HG03469 (cell line): ENCODE measurements at regions not wholly inside any gene's neighbourhood (a gene's known extent, or its start where the extent isn't known, plus 50 kb on each side); places are given as distances from the start of the nearest gene placed in this dataset.

Experiments
- ATAC-seq: cut with Tn5 transposase; IDR thresholded peaks from one replicate; pipeline ENCODE4 v1.9.1; 2021; ENCODE audit warnings: mild to moderate bottlenecking, moderate library complexity, moderate number of reproducible peaks; ENCODE audit not compliant: unreplicated experiment

DNA sequence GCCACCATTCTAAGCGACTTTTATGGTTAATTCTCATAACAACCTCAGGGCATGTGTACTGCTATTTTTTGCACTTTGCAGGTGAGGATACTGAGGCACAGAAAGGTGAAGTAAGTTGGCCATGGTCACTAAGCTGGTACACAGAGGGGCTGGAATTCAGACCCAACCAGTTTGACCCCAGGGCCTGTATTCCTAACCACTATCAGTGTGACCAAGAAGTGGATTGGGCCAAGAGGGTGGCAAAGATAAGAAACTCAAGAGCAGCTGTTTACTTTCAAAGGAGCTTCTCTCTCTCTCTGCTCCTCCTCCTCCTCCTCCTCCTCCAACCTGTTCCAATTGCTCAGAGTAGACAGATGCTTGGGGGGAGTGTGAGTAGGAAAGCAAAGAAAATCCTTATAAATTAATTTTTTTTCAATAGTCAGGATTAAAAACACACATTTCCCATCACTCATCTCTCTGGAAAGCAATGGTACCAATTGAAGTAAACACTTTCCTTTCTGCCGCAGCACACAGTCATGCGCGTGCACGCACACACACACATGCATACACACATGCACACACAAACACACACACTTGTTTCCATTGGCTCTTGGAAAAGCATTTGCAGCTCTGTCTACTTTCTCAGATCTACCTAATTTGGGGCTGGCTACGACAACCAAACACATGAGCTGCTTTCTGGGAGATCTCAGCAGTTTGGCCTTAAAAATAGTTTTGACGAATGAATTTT lies 736.7 kb upstream of the WWC1 start:
- no peak for ATAC-seq

DNA sequence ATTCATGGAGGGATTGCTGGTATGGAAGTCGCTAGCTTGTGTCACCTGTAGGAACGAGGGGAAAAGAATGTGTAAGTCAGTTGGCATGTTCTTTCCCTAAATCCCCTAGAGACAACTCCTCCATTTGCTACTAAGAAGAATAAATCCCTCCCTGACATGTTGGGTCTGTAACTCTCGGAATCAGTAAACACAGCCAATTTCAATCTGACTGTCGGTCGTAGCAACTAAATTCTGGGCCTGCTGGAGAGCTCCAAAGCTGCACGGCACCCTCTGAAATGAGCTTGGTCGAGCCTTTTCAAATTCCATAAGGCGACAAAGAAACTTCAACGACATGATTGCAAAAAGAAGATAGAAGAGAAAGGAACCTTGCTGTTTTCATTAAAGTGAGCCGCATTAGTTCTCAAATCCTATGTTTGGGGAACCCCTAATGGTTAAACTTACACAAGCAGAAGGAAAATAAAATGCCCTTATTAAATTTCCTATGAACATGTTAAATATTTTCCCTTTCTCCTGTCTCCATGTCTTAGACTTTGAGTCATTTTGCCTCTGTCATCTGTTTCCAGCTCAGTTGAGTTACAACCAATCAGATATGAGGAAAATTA lies 735.8 kb upstream of the WWC1 start:
- no peak for ATAC-seq

- no peak for ATAC-seq
These were observed 734.1 kb upstream of the WWC1 start for GRCh38 chr5:167557359-167557758.

DNA sequence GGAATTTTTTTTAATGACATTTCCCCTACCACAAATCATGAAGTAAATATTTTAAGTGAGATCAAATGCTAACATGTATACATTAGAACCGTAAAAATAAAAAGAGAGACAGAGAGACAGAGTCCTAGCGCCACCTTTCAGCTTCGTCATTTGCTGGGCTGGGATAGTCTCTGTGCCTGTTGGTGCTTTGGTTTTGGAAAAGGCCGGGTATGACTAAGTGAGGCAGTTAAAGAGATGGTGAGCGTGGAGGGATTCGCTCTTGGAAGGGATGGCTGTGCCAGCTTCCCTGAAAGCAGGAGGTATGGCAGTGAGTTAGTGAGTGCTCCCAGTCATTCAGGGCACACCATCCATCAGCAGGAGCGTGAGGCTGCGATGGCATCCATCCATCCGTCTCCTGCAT lies 729.6 kb upstream of the WWC1 start:
- ATAC-seq: no peak

- no peak for ATAC-seq
These were observed 727.2 kb upstream of the WWC1 start for GRCh38 chr5:167564275-167564674.

DNA sequence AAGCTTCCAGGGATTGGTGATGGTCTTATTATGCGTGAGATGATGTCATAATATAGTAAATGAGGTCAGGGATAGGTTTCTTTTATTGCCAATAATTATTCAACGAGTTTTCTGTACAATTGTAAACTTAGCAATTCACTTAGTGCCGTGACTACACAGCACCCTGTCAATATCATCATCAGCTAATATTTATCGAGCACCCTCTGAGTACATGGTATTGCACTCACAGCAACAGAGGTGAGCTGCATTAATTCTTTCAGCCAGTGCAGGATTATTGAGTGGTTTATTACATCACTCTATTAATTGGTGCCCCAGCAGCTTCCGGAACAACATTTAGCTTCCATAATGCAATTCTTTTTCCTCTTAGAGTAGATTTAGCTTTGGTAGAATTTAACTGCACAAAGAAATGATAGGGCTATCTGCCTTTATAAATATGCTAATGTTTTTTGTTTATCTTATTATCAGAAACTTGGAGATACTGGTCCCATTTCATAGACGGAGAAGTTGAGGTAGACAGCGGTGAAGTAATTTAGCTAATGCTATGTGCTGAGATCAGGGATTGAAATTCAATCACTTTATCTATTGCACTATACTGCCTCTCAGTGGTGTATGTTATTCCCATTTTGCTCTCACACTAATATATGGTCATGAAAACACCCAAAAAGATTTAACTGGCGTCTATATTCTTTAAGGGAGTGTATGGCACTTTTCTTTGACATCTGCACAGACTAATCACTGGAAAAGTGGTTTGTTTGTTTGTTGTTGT lies 726.1 kb upstream of the WWC1 start:
- ATAC-seq: no peak

- no peak for ATAC-seq
These were observed 721.0 kb upstream of the WWC1 start for GRCh38 chr5:167570431-167570830.

- no peak for ATAC-seq
These were observed 719.6 kb upstream of the WWC1 start for GRCh38 chr5:167571824-167572223.

DNA sequence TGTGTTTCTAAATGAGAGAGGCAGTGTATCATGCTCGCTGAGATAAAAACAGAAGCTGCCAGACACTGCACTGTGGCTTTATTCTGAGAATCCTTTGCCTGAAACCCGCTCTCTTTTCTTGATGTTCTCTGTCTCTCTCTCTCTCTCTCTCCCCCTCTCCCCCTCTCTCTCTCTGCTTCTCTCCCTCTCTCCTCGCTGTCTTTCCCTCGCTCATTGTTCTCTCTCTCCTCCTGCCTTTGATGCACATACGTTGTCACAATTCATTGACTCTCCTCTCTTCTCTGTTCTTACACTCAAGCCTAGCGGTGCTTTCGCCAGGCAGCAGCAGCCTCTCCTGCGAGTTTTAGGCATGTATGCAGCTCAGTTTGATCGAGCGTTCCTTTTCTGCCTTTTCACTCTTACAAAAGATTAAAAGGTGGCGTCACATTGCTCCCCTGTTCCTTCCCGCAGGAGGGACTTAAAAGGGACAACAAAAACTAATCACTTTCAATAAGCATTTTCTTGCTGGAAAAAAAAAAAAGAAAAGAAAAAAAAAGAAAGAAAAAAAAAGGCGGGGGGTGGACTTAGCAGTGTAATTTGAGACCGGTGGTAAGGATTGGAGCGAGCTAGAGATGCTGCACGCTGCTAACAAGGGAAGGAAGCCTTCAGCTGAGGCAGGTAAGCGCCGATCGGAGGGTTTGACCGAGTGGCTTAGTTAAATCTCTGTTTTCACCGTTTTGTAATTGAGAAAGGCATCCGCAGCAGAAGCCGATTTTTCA lies 717.9 kb upstream of the WWC1 start:
- no peak for ATAC-seq

DNA sequence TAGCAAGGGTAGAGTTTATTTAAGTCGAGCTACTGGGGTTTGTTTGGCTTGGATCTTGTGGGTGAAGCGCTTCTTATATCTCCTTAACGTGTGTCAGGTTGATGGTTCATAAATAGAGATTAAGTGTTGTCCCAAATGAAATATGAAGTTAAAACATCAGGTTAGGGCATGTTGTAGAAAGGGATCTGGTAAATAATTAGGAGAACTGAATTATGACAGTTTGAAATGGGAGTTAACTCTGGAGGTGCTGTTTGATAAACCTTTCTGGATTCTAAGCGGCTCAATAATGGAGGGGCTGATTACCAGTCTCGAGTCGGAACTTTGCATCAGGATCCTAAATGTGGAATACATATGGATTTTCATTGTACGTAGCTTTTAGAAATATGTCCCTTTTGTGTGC lies 717.0 kb upstream of the WWC1 start:
- ATAC-seq: no peak

DNA sequence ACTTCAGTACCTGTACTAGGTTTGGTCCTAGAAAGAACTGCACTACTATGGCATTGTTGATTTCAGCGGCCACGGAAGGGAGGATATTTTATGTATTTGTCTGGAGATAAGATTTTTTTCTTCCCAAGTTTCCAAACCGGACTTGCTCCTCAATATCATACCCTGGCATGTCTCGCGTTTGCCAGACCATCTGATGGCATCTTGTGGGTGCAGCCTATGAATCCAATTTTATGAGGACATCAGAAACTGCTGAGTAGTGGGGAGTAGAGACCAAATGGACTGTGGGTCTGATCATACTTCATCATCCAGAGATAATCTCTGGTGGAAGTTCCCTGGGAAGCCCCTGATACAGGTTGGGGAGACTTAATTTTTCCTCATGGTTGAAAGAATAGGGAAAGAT lies 716.1 kb upstream of the WWC1 start:
- ATAC-seq: no peak

DNA sequence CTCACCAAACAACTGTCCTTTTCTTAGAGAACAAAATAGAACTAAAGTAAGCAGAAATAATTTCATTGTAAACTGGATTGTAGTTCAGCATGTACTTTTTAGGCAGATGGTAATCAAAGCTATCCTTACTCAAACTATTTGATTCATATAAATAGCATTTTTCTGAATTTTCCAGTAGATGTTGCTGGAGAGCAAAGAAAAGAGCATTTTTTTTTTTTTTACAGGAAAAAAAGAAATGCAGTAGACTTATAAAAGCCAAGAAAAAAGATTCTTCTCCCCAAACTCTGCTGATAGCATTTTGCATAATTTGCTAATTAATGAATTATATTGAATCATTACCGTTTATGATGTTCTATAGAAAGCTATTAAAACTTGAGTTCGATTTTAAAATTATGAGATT lies 715.3 kb upstream of the WWC1 start:
- ATAC-seq: no peak

DNA sequence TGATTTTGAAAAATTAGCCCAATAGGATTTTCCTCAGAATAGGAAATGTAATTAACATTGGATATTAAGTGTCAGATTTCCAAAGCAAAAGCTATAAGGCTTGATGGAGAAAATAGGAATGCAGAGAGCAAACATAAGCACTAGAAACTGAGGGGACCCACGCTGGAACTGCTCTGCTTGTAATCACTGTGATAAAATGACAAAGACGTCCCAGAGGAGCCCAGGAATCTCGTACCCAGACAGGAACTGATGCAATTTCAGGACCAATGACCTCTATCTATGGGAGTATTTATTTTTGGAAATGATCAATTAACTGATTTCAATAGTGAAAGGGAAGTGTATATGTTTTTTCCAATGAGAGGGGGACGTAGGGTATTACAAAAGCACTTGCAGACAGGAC lies 714.5 kb upstream of the WWC1 start:
- ATAC-seq: no peak

- no peak for ATAC-seq
These were observed 713.8 kb upstream of the WWC1 start for GRCh38 chr5:167577616-167578015.

GRCh38 chr5:167578977-167579692 lies 712.3 kb upstream of the WWC1 start:
- no peak for ATAC-seq

DNA sequence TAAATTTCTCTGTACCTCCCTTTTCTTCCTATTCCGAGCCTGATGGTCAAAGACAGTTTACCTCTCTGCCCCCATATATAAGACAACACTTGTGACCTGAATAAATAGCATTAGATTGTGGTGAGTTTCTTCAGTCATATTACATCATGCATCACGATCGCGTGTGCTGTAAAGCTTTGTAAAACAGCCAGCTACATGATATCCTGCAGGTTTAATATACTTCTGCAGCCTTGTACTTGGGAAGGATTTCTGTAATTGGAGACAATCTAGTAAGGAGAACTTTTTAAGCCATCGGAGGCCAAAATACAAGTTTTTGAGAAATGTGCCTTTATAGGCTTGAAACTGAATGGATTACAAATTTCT lies 711.8 kb upstream of the WWC1 start:
- no peak for ATAC-seq

DNA sequence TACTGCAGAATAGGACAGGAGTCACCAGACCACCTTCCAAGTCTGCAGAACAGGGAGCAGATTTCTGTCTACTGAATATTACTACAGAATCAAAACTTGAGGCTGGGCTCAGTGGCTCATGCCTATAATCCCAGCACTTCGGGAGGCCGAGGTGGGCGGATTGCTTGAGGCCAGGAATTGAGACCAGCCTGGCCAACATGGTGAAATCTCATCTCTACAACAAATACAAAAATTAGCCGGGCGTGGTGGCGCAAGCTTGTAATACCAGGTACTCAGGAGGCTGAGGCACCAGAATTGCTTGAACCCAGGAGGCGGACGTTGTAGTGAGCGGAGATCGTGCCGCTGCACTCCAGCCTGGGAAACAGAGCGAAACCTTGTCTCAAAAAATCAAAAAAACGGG lies 710.8 kb upstream of the WWC1 start:
- ATAC-seq: no peak

DNA sequence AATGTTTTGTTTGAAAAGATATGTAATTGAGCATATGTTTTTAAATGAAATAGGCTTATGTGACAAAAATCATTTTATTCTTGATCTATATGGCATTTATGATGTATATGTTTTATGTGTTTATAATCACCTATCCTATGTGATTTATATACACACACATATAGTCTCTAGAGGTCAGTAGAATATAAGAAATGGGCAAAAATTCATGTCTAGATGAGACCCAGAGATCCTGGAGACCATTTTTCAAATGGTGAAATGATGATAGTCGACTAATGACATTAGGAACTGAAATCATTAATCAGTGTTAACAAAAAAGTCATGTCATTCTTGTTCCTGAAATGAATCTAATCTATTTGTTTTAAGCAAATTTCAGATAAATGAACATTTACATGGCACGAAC lies 709.2 kb upstream of the WWC1 start:
- ATAC-seq: no peak

DNA sequence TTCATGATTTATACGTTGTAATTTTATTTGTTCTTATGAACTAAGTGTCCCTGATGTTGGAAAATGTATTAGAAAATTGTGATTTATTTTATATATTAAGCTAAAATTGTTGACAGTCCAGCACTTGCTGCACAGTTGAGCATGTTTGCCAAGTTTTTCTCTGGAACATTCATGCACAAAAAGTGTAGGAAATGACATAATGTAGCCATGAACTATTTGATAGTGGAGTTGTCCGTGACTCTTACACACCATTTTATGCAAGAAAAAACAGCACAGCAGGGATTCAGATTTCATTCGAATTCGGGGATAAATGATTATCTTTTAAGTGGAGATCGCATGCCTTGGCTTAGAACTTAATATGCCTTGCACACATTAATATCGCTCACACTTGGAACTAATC lies 708.6 kb upstream of the WWC1 start:
- no peak for ATAC-seq

- ATAC-seq: no peak
These were observed 706.3 kb upstream of the WWC1 start for GRCh38 chr5:167585184-167585583.
